RKO (cell line): ENCODE measurements at regions not wholly inside any gene's neighbourhood (a gene's known extent, or its start where the extent isn't known, plus 50 kb on each side); places are given as distances from the start of the nearest gene placed in this dataset.

Experiments used
- DNase-seq: peaks from one replicate; pipeline ENCODE4 v3.0.0-alpha.2; 2016; ENCODE audit warnings: low spot score

GRCh38 chr1:229762891-229763290 lies 136.8 kb downstream of the URB2 start:
- no peak for DNase-seq

- DNase-seq = no peak
Measured at GRCh38 chr1:229768232-229768631, 142.2 kb downstream of the URB2 start.

GRCh38 chr1:229769006-229769405 lies 143.0 kb downstream of the URB2 start:
- DNase-seq = no peak

- no peak for DNase-seq
Measured at GRCh38 chr1:229769809-229770208, 143.8 kb downstream of the URB2 start.

GRCh38 chr1:229778794-229779193 lies 152.7 kb downstream of the URB2 start:
- DNase-seq = no peak

- no peak for DNase-seq
Measured at GRCh38 chr1:229781453-229781852, 155.4 kb downstream of the URB2 start.

GRCh38 chr1:229782469-229782868 lies 156.4 kb downstream of the URB2 start:
- no peak for DNase-seq

GRCh38 chr1:229784834-229785233 lies 158.8 kb downstream of the URB2 start:
- DNase-seq = no peak

GRCh38 chr1:229786974-229787610 lies 161.0 kb downstream of the URB2 start:
- no peak for DNase-seq

GRCh38 chr1:229788004-229788403 lies 162.0 kb downstream of the URB2 start:
- DNase-seq = no peak

- DNase-seq = no peak
Measured at GRCh38 chr1:229792012-229792975, 166.2 kb downstream of the URB2 start.

- no peak for DNase-seq
Measured at GRCh38 chr1:229793488-229793887, 167.4 kb downstream of the URB2 start.

- DNase-seq = no peak
Measured at GRCh38 chr1:229798558-229798957, 172.5 kb downstream of the URB2 start.

- no peak for DNase-seq
Measured at GRCh38 chr1:229803626-229804217, 177.7 kb downstream of the URB2 start.

- no peak for DNase-seq
Measured at GRCh38 chr1:229808272-229808671, 182.2 kb downstream of the URB2 start.

- DNase-seq = no peak
Measured at GRCh38 chr1:229810140-229810539, 184.1 kb downstream of the URB2 start.

GRCh38 chr1:229810961-229811360 lies 184.9 kb downstream of the URB2 start:
- DNase-seq = no peak

- no peak for DNase-seq
Measured at GRCh38 chr1:229812148-229812547, 186.1 kb downstream of the URB2 start.

- DNase-seq = no peak
Measured at GRCh38 chr1:229812693-229813092, 186.6 kb downstream of the URB2 start.

GRCh38 chr1:229815076-229815475 lies 189.0 kb downstream of the URB2 start:
- no peak for DNase-seq

- no peak for DNase-seq
Measured at GRCh38 chr1:229815961-229816360, 189.9 kb downstream of the URB2 start.

- DNase-seq = no peak
Measured at GRCh38 chr1:229817936-229818335, 191.9 kb downstream of the URB2 start.

- DNase-seq = no peak
Measured at GRCh38 chr1:229819091-229819490, 193.0 kb downstream of the URB2 start.
